Body of pancreas (tissue), 4 donors: ENCODE measurements at regions not wholly inside any gene's neighbourhood (a gene's known extent, or its start where the extent isn't known, plus 50 kb on each side); places are given as distances from the start of the nearest gene placed in this dataset.

ENCODE experiments used
- ATAC-seq: fragments of 150-250 bp; one replicate; pipeline ENCODE4 v1.9.1; 2016
- DNase-seq, 4 donors: peaks; one replicate each; pipeline ENCODE4 v3.0.0-alpha.2; 2019
- H3K27ac ChIP-seq, 4 donors: fragments of 200-600 bp; sonication (generic); 1 replicate in 3 of 4; 2 replicates in 1 of 4; pipeline versions ENCODE4 v1.5.1 to v1.6.1; 2016 to 2019; ENCODE audit warnings: mild to moderate bottlenecking in 1 of 4, mixed read lengths in 1 of 4, moderate library complexity in 1 of 4
- H3K27me3 ChIP-seq, 2 donors: fragments of 200-600 bp; sonication (generic); one replicate each; pipeline ENCODE4 v1.6.0; 2016; ENCODE audit warnings: mild to moderate bottlenecking in 1 of 2
- H3K36me3 ChIP-seq, 2 donors: fragments of 200-600 bp; sonication (generic); replicated peaks in 1 of 2; 2 replicates each; pipeline ENCODE4 v1.5.1; 2016; ENCODE audit warnings: low read depth in 2 of 2; ENCODE audit not compliant: insufficient read depth in 1 of 2
- H3K4me1 ChIP-seq: fragments of 200-600 bp; sonication (generic); one replicate; pipeline ENCODE4 v1.6.0; 2016
- H3K4me3 ChIP-seq, 2 donors: fragments of 200-600 bp; sonication (generic); 1 replicate in 1 of 2; 2 replicates in 1 of 2; pipeline ENCODE4 v1.5.1; 2016 to 2019
- H3K9me3 ChIP-seq, 3 donors: fragments of 200-600 bp; sonication (generic); 1 replicate in 2 of 3; 2 replicates in 1 of 3; pipeline ENCODE4 v1.5.1; 2016
- CTCF ChIP-seq, 7 experiments: fragments of 450-650 bp in 4 of 7; fragments of 200-600 bp in 3 of 7; sonication (generic) in 3 of 7; IDR thresholded peaks; one replicate each; pipeline ENCODE4 v1.5.1; 2016 to 2019; ENCODE audit warnings: antibody characterized with exemption in 7 of 7
- POLR2A ChIP-seq, 3 donors: fragments of 450-650 bp; IDR thresholded peaks; one replicate each; pipeline ENCODE4 v1.6.1; 2016; ENCODE audit warnings: antibody characterized with exemption in 3 of 3, mild to moderate bottlenecking in 2 of 3
- WGBS, 2 donors: methylation state at CpG; one replicate each; pipeline ENCODE4 v1.1.5; 2017; 5-methylcytosine and 5-hydroxymethylcytosine counted together
- intact Hi-C: fragments of 100-400 bp; cut with DNase I; formaldehyde crosslinking; loops from one replicate; pipeline ENCODE4 v1.15.1; 2023

- no peak for TF ChIP-seq POLR2A (IDR thresholded peaks at IDR 0.05)
- TF ChIP-seq CTCF (IDR thresholded peaks at IDR 0.05), result no peak
- no peaks in the 10 kb centered on the region for H3K36me3 ChIP-seq
- no peak for ATAC-seq
These were observed 1411.2 kb upstream of the MIR17HG start for GRCh38 chr13:89936256-89936655.

GRCh38 chr13:89937420-89937819 lies 1410.1 kb upstream of the MIR17HG start:
- no peaks in the 10 kb centered on the region for H3K36me3 ChIP-seq
- H3K27ac ChIP-seq, result no peak overlapping the region
- no peaks in the 10 kb centered on the region for H3K9me3 ChIP-seq
- no peak overlapping the region for H3K4me3 ChIP-seq
- no peak for TF ChIP-seq CTCF (IDR thresholded peaks at IDR 0.05)
- no peak for TF ChIP-seq POLR2A (IDR thresholded peaks at IDR 0.05)
- WGBS, 2 donors, result 71 to 79% methylated on average over 3 of the region's 3 CpGs
- intact Hi-C loops, result no loop called here
- ATAC-seq, result no peak
- no peak for DNase-seq
- H3K4me1 ChIP-seq, result no peaks in the 10 kb centered on the region
- H3K27me3 ChIP-seq, result no peaks in the 10 kb centered on the region

More at GRCh38 chr13:89936256-89936655, 1411.2 kb upstream of the MIR17HG start:
- H3K27ac ChIP-seq, result no peak overlapping the region
- DNase-seq, result no peak
- 69 to 71% methylated on average over 4 of the region's 4 CpGs for WGBS, 2 donors
- H3K4me1 ChIP-seq, result no peaks in the 10 kb centered on the region
- no peak overlapping the region for H3K4me3 ChIP-seq
- intact Hi-C loops, result no loop called here
- H3K27me3 ChIP-seq, result no peaks in the 10 kb centered on the region
- no peaks in the 10 kb centered on the region for H3K9me3 ChIP-seq

- H3K9me3 ChIP-seq, result no peaks in the 10 kb centered on the region
- 48 to 66% methylated on average over 1 of the region's 1 CpG for WGBS, 2 donors
- no peak for DNase-seq
- H3K4me1 ChIP-seq, result no peaks in the 10 kb centered on the region
- no peak overlapping the region for H3K4me3 ChIP-seq
- H3K27me3 ChIP-seq, result no peaks in the 10 kb centered on the region
- no peak for ATAC-seq
- TF ChIP-seq POLR2A (IDR thresholded peaks at IDR 0.05), result no peak
- TF ChIP-seq CTCF (IDR thresholded peaks at IDR 0.05), result no peak
- intact Hi-C loops, result no loop called here
- no peak overlapping the region for H3K27ac ChIP-seq
- no peaks in the 10 kb centered on the region for H3K36me3 ChIP-seq
These were observed 1407.1 kb upstream of the MIR17HG start for GRCh38 chr13:89940383-89940782.

- no peak for TF ChIP-seq CTCF (IDR thresholded peaks at IDR 0.05)
- TF ChIP-seq POLR2A (IDR thresholded peaks at IDR 0.05), result no peak
- DNase-seq (no peak), ATAC-seq (no peak)
- Histone ChIP-seq H3K27me3 (no peaks in the 10 kb centered on the region), H3K4me3 (no peak overlapping the region), H3K27ac (no peak overlapping the region), H3K9me3 (no peaks in the 10 kb centered on the region), H3K4me1 (no peaks in the 10 kb centered on the region), H3K36me3 (no peaks in the 10 kb centered on the region)
- intact Hi-C loops, result no loop called here
These were observed 1404.3 kb upstream of the MIR17HG start for GRCh38 chr13:89943139-89943538.

- Histone ChIP-seq H3K27me3 (no peaks in the 10 kb centered on the region), H3K4me1 (no peaks in the 10 kb centered on the region), H3K4me3 (no peak overlapping the region), H3K36me3 (no peaks in the 10 kb centered on the region), H3K27ac (no peak overlapping the region), H3K9me3 (no peaks in the 10 kb centered on the region)
- intact Hi-C loops, result no loop called here
- TF ChIP-seq CTCF (IDR thresholded peaks at IDR 0.05) (no peak), POLR2A (IDR thresholded peaks at IDR 0.05) (no peak)
- ATAC-seq (no peak), DNase-seq (no peak)
These were observed 1397.3 kb upstream of the MIR17HG start for GRCh38 chr13:89950225-89950624.
